Inflammatory macrophage treated with lipopolysaccharide for 1 hour (primary cell): ENCODE measurements at regions not wholly inside any gene's neighbourhood (a gene's known extent, or its start where the extent isn't known, plus 50 kb on each side); places are given as distances from the start of the nearest gene placed in this dataset.
"Not testable (repeated sequence)": the region's sequence is repeated elsewhere in the genome, so short reads cannot be mapped to it uniquely, and the experiment has no call there.

Experiments
- DNase-seq, 2 donors: peaks; one replicate each; pipeline ENCODE4 v3.0.0-alpha.2; 2020 to 2022

DNA sequence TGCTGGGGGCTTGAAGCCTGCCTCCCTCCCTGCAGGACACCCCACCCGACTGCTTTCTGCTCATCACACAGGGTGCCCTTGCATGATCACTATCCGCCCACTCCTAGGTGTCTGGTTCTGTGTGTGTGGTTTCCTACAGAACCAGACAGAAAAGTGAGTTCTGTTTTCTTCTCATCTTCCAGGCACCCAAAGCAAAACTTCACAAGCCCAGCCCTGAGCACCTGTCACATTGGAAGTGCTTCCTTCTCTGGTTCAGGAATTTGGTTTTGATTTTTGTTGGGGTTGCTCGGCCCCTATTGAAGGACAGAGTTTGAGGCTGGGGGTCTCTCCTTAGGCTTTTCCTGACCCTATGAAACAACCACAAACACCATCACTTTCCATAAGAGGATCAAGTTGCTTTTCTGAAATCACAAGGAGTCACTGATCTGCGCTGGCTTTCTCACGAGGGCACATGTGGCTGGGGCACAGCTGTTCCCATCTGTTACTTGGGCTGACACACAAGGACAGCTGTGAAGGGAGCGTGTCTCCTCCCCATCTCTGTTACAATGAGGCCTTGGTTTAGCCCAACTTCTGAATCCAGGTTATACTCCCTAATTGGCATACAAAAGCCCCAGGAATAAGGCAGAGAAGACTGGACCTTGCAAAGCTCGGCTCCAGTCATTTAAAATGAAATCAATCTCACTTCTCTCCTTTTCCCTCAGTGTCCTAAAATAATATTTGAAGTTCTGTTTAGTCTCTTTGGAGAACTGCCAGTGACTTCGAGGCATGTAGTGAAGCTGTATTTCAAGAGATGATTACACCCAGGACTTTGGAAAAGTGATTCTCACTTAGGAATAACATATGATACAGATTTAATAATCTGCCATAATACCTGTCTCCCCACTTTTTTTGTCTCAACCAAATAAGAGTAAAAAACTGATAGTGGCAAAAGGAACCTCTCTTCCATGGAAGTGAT, 213.1 kb upstream of the GAS1 start:
- DNase-seq = no peak

DNA sequence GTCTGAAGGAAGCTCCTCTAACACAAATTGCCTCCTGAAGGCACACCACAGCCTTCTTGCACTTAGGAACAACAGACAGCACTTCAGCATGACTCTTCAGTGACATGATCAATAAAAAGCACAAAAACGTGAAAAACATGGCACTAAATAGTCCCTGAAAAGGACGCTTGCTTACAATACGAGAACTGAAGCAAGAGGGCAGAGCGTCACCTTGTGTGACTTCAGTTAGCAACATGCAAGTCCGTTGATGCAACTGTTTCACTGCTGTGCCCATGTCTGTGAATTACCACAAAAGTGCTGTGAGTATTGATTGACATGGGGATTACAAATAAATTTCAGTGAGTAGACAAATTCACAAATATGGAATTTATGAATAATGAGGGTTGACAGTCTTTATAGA, 219.9 kb upstream of the GAS1 start:
- no peak for DNase-seq

DNA sequence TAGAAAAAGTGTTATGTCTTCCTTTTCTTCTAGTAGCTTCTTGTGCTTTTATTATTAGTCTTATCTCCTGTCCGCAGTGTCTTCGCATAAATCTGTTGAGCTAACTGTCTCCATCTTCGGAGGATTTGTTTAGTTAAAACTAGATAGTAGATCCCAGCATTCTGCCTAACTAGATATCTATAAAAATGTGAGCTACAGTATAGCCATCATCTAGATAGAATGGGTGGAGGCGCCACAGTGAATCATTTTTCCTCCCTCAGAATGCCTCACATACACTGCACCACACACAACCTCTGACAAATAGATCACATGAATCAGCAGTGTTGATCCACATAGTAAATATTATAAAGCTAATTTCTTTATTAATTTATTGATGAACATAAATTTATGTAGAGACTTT, 220.3 kb upstream of the GAS1 start:
- no peak for DNase-seq

DNA sequence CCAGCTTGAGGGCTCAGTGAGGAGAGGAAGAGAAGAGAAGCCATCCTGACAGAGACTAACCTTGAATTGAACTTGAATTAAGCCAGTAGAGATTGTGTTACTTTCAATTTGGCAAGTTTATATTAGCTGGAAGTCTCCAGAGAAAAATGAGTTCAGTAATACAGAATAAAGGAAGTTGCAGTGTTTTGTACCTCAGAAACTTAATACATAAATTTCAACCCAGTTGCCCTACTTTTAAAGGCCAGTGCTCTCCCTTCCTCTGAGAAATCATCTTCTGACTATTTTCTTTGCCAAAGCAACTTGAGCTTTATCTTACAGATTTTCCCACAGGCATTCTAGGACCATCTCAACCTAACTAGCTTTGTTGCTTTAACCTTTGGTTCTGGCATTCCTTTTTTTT, 231.0 kb upstream of the GAS1 start:
- DNase-seq = no peak

DNA sequence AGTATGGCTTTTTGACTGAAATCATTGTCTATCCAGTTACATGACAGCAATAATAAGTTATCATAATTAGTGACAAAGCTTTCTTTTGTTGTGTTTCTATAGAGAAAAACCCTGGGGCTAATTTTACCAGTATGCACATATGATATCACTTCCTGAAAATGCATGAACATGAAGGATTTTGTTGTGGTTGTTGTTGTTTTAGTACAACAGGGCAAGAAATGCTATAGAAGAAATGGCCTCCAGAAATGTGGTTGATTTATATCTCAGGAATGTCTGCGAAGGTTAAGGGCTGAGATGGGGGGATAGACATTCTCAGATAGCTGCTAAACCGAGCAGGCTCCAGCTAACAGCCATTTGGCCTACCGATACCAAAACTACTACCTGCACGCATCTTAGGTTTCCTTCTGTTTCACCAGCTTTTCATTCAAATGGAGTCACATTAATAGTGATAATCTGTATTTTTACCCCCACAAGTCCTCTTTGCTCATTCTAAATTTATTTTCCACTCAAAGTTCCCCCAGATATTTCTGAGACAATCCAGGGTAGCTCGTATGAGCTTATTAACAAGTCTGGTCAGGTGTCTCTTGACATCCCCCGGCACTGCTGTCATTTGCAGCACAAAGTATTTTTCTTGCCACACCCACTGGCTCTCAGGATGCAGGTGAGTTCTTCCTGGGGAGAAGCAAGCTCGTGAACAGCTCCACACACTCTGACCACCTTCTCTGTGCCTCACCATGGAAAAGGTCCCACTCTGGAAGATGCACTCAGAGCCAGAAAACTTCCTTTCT, 232.4 kb upstream of the GAS1 start:
- no peak for DNase-seq

DNA sequence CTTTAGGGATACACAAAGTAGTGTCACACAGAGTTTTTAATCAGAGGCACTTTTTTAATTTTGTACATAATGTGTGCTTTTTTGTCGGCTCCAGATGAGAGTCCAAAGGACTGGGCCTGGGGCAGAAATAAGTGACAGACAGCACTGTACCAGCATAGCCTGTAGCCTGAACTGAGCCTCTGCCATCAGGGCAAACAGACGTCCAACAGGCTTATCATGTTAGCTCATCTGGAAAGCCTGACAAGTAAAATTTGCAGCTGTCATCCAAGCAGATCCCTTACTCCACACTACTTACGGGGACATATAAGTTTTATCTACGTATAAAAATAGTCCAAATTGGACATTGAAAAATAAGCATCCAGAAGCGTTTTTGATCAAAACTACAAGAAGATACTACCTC, 233.1 kb upstream of the GAS1 start:
- no peak for DNase-seq

DNA sequence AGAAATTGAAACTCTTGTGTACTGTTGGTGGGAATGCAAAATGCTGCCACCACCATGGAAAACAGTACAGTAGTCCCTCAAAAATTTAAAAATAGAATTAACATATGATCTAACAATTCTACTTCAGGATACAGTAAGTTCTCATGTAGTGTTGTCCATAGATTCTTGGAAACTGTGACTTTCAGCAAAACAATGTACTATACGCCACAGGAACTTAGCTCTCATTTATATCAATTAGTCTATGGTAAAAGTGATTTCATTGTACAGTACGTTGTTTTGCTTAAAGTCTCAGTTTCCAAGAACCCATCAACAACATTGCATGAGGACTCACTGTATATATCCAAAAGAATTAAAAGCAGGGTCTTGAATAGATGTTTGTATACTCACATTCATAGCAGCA, 233.5 kb upstream of the GAS1 start:
- DNase-seq = no peak

DNA sequence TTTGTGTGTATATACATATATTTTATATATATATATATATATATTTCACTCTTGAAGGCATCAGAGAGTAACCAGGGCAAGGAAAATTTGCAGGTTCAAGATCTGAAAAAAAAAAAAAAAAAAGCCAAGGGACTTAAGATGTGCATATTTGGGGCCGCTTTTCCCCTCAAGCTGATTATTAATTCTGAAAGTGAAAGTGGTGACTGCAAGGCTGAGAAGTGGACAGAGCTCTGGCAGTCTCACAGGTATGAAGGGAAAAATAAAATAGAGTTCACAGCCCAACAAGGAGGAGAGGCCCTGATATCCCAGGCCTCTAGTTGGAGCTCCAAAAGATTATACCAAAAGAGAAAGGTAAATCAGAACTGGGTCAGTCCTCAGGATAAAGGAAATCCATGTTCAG, 234.4 kb upstream of the GAS1 start:
- DNase-seq = no peak

DNA sequence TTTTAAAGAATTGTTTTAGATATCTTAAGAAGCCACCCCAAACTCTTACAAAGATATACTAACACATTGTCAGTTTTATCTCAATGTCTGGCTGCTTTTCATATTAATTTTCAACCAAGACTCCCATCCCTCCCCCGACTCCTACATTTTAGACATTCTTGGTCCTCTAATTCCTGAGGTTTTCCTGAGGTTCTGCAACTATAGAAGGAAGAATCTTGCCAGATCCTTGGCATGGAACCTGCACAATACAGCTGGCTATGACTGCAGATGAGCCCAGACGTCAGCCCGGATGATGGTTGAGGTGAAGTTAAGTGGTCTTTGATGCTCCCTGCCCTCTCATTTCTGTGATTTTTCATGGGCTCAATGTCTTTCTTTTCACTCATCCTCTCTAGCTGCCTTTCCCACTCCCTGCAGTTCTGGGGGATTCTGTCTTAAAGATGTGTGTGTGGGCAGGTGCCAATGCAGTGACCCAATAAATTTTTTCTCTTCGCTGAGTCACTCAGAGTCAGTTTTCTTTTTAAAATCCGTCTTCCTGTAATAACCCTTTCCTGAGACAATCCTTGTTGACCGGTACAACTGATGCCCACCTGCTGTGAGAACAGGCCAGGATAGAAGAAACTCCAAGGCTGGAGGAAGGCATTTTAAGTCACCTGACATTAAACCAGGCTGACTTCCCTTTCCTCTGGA, 237.8 kb upstream of the GAS1 start:
- no peak for DNase-seq

DNA sequence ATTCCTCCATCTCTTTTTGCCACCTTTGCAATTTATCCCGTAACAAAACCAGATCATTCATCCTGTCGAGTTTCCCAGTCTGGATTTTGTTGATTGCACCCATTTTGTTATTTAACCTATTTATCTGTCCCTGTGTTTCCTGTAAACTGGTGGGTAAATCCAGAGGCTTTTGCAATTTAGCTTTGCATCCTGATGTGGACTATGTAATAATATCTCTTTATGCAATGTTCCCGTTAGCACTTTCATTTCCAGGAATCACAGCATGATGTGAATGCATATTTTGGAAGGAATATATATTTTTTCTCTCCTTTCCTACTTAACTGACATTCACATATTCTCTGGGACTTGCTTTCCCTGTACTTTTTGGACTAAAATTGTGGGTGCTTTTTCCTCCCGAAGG, 240.3 kb upstream of the GAS1 start:
- no peak for DNase-seq

DNA sequence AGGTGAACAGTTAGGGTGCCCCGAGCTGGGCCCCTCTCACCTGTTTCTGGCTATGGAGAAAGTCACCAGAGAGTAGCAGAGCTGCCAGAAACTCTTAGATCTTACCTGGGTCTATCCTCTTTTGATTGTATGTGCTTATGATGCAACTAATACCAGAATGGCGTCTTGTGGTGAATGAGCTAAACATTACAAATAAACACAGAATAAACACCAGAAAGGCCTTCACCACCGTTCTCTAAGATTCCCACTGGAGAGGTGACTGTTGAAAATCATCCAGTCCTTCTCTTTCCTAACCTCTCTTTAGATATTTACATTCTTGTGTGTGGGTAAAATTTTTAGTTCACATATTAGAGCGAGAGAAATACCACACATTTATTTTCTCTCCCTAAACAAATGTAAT, 241.7 kb upstream of the GAS1 start:
- no peak for DNase-seq

DNA sequence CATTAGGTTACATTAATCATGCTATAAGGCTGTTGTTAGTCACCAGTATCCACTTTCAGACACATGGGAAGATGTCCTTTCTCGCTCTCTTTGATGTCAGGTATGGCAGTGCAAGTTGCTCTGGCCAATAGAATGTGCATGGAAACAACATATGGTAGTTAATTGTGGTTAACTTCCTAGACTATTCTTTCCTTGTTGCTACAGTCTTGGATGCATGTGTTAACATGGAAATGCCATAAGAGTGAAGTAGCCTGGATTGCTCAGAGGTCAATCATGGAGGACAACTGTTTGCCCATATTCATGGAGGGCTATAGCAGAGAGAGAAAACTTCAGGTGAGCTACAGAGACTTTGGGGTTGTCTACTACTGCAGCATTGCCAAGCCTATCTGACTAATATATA, 245.8 kb upstream of the GAS1 start:
- DNase-seq = no peak

DNA sequence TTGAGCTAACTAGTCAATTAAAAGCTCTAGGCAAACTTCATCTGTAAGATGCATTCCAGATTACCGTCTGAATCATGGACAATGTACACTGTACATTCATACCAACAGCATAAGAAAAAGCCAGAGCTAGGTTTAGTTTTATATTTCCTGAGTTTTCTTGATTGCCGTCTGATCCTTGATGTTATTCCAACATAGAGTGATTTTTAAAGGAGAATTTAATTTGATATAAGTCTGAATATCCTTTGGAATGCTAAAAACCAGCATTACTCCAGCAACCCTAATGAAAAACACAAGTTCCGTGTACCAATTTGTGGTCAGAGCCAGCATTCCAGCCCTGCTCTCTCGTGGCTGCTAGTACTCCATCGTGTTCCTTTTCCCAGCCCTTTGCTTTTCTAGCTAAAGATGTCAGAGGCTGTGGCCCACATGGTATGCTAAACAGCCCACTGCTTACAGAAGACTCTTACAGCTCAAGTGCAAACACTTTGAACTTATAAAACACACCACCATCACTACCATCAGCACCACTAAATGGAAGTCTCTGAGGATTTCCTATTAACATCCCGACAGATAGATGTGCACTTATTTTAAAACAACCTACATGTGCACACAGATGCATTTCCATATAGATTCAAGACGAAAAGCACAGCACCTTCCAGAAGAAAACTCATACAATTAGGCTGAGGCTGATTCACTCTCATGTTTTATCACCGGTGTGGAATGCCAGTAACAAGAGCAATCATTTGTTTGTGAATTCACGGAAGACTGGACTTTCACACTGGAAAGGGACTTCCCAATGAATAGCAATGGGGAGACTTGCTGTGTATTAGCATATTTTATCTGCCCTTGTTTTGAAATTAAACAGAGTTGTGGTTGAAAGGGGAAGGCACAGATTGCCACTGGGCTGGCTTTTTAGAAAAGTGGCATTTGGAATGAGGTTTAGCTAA, 246.9 kb upstream of the GAS1 start:
- no peak for DNase-seq

DNA sequence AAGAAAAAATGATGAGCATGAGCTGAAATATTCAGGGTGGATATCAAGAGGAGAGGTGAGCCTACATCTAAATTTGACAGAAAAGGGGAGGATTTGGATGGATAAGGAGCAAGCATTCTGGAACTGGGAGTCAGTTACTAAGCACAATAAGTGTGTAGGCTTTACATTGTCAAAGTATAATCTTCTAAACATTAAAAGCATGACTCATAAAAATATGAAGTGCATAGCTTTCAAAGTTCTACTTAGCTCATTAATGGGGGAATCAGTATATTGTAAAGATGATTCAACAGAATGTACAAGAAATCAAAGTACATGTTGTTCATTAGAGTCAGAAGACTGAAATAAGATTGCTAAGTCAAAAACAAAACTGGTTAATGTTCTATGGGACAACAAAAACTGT, 248.0 kb upstream of the GAS1 start:
- no peak for DNase-seq

DNA sequence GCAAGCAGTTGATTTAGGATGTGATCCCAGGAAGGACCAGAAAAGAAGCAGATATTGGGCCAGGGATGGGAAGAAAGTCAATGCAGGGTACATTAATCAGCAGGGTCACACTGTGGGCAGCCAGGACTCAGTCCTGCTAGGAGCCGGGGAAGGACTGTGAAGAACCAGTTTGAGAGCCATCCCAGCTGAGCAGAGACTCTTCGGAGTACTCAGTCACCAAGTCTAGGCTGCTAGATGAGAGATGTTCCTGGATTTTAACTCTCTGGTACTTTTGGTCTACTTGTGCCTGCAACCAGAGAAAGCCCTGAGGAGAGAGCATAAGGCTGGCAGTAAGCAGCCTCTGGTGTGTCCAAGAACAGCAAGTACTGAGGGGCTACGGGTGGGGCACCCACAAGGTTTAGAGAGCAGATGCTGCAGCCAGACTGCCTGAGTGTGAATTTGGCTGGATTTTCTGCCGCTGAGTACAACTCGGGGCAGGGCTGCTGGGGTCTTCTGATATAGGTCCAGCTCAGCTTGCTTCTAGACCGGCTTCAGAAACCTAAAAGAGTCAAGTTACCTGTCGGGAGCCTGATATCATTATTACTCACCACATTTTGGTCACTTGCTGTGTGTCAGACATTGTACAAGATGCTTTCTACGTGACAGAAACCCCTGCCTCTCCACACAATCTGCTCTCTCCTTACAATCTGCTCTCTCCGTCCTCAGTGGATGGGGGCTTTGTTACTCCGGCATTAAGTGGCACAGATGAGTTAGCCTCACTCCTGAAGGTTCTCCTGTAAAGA, 250.2 kb upstream of the GAS1 start:
- no peak for DNase-seq

DNA sequence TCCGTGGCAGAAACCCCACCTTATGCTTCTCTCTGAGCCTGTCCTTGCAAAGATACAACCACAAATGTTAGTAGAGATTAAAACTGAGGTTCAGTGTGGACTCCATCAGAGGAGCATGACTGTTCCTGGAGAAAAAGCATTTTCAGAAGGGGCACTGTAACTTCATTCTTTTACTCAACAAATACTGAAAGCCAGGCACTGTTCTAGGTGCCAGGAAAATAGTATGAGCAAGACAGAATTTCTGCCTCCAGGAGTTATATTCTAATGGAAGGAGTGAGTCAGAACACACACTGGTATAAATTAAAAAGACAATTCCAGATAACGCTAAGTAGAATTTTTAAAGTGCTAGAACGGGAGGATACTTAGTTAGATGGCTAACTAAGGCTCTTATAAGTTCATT, 251.4 kb upstream of the GAS1 start:
- no peak for DNase-seq

DNA sequence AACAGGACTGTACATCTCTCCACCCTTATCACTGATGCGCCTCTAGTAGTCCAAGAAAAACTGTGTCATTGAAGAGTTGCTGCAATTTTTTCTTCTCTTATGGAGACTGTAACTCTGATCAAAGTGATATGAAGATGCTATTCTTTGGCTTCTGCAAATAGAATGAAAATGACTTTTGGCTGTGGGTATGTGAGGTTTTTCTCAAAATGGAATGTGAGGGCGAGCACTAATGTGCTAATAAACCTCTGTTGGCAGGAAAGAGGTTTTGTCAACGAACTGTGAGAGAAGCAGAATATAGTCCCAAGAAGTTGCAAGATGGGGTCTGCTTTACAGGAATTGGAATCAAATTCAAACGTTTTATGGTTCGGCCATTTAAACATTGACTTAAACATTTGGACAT, 252.0 kb upstream of the GAS1 start:
- DNase-seq = no peak

DNA sequence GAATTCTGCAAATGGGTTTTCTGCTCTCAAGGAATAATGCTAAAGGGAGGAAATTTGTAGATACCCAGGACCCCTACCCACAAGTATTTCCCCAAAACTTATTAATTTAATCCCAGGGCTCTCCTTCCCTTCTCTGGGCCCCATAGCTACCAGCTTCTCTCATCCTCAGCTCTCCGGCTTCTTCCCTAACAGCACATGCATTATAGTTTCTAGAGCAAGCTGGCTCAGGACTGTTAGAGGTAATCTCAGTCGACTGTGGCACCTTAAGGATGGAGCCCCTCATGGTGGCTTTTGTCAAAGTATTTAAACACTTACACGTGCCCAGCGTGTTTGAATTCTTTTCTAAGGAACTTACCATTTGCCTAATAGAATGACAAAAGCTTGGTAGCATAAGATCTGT, 252.5 kb upstream of the GAS1 start:
- DNase-seq = no peak

DNA sequence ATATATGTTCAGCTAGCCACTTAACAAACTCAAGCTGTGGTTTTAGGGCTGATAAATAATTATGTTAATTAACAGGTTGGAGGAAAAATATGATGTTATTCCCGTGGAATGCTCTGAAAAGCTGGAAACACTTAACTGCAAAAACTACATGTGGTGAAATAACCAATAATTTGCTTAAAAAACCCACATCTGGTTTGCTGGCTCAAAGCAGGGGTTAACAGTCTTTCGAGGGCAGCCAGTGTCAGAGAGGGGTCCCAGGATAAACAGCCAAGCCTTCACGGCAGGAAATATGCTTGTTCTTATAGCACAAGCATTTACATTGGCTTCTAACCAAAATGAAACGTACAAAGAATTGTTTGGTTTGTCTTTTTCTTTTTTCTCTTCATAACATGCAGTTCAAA, 254.0 kb upstream of the GAS1 start:
- no peak for DNase-seq

DNA sequence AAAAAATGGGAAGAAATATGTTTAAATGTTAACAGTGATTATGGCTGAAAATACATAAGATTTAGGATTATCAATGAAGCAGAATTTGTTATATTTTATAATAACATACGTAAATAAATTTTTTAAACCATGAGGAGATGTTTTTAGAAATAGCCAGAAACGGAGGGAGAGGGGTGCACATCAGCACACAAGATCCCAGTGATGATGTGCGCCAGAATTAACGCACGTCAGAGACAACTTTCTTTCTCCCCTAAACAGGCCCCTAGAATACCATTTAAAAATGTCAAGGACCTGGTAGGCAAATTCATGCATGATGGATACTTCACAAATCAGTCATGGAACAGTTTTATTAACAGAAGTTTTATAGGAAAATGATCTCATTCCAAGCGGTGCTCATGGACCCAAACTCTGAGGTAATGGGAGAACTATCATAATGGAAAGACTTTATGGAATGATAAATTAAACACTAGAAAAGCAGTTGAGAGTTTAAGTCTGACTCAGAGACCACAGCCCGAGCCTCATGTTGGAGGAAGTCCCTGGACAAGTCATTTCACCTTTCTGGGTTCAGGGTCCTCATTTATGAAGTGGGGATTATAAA, 258.9 kb upstream of the GAS1 start:
- no peak for DNase-seq

DNA sequence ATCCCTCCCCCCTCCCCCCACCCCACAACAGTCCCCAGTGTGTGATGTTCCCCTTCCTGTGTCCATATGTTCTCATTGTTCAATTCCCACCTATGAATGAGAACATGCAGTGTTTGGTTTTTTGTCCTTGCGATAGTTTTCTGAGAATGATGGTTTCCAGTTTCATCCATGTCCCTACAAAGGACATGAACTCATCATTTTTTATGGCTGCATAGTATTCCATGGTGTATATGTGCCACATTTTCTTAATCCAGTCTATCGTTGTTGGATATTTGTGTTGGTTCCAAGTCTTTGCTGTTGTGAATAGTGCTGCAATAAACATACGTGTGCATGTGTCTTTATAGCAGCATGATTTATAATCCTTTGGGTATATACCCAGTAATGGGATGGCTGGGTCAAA, 263.4 kb upstream of the GAS1 start:
- DNase-seq = not testable (repeated sequence)
